HG03521 (cell line): ENCODE measurements at regions not wholly inside any gene's neighbourhood (a gene's known extent, or its start where the extent isn't known, plus 50 kb on each side); places are given as distances from the start of the nearest gene placed in this dataset.

ENCODE experiments used
- ATAC-seq: cut with Tn5 transposase; IDR thresholded peaks from one replicate; pipeline ENCODE4 v1.9.1; 2021; ENCODE audit warnings: mild to moderate bottlenecking, moderate library complexity; ENCODE audit not compliant: unreplicated experiment

- no peak for ATAC-seq
Observed at GRCh38 chr20:39146394-39146793, 184.2 kb downstream of the DHX35 start.

GRCh38 chr20:39145921-39146320, 183.8 kb downstream of the DHX35 start:
- ATAC-seq: no peak

GRCh38 chr20:39144757-39145156, 182.6 kb downstream of the DHX35 start:
- ATAC-seq: no peak

- no peak for ATAC-seq
Observed at GRCh38 chr20:39142407-39143096, 180.4 kb downstream of the DHX35 start.

GRCh38 chr20:39137299-39137698, 175.2 kb downstream of the DHX35 start:
- ATAC-seq: no peak

- ATAC-seq: no peak
Observed at GRCh38 chr20:39136798-39137197, 174.7 kb downstream of the DHX35 start.

- ATAC-seq: no peak
Observed at GRCh38 chr20:39135885-39136544, 173.9 kb downstream of the DHX35 start.

GRCh38 chr20:39133201-39133600, 171.1 kb downstream of the DHX35 start:
- no peak for ATAC-seq

GRCh38 chr20:39132511-39132910, 170.4 kb downstream of the DHX35 start:
- ATAC-seq: no peak

- ATAC-seq: no peak
Observed at GRCh38 chr20:39132093-39132492, 169.9 kb downstream of the DHX35 start.

- ATAC-seq: no peak
Observed at GRCh38 chr20:39130627-39131026, 168.5 kb downstream of the DHX35 start.

GRCh38 chr20:39129523-39129922, 167.4 kb downstream of the DHX35 start:
- ATAC-seq: no peak

GRCh38 chr20:39124064-39124463, 161.9 kb downstream of the DHX35 start:
- ATAC-seq: no peak

GRCh38 chr20:39123185-39123557, 161.0 kb downstream of the DHX35 start:
- ATAC-seq: no peak

GRCh38 chr20:39117491-39117890, 155.3 kb downstream of the DHX35 start:
- ATAC-seq: no peak

- no peak for ATAC-seq
Observed at GRCh38 chr20:39116020-39116419, 153.9 kb downstream of the DHX35 start.

GRCh38 chr20:39112178-39112743, 150.1 kb downstream of the DHX35 start:
- no peak for ATAC-seq

- no peak for ATAC-seq
Observed at GRCh38 chr20:39111359-39112177, 149.4 kb downstream of the DHX35 start.

GRCh38 chr20:39110819-39111136, 148.6 kb downstream of the DHX35 start:
- ATAC-seq: no peak

GRCh38 chr20:39109933-39110818, 148.0 kb downstream of the DHX35 start:
- no peak for ATAC-seq

- no peak for ATAC-seq
Observed at GRCh38 chr20:39108746-39109145, 146.6 kb downstream of the DHX35 start.
